CD4-positive, alpha-beta T cell (primary cell): ENCODE measurements at regions not wholly inside any gene's neighbourhood (a gene's known extent, or its start where the extent isn't known, plus 50 kb on each side); places are given as distances from the start of the nearest gene placed in this dataset.

Source experiments
- ATAC-seq: fragments of 200-7000 bp; cut with Tn5 transposase; one replicate; pipeline ENCODE4 v1.10.0; 2022; ENCODE audit warnings: mild to moderate bottlenecking; ENCODE audit not compliant: poor library complexity
- CTCF ChIA-PET: fragments of 350-600 bp; sonication (Branson Sonifier 250); formaldehyde crosslinking; loops from one replicate; lab custom pipeline; 2021; ENCODE audit warnings: antibody characterized with exemption, inconsistent platforms; lab: Charles Lee
- POLR2A ChIA-PET: fragments of 350-600 bp; sonication (Branson Sonifier 250); formaldehyde crosslinking; loops from one replicate; lab custom pipeline; 2021; ENCODE audit warnings: antibody characterized with exemption, inconsistent platforms; lab: Charles Lee
- DNase-seq, 14 experiments: peaks; one replicate each; pipeline ENCODE4 v3.0.0-alpha.2; 2013 to 2020; ENCODE audit warnings: mixed read lengths in 2 of 14
- H3K27ac ChIP-seq, 2 donors: one replicate each; pipeline versions ENCODE4 v1.5.1 to v1.7.0; 2013; ENCODE audit warnings: low read length in 2 of 2, low read depth in 1 of 2, mild to moderate bottlenecking in 1 of 2
- H3K27me3 ChIP-seq, 2 experiments: 1 replicate in 1 of 2; 2 replicates in 1 of 2; pipeline versions ENCODE4 v1.6.1 to v1.7.0; 2013; ENCODE audit warnings: low read length in 2 of 2, control low read depth in 1 of 2, mild to moderate bottlenecking in 1 of 2, moderate library complexity in 1 of 2; ENCODE audit not compliant: insufficient read depth in 2 of 2, control insufficient read depth in 1 of 2
- H3K36me3 ChIP-seq: one replicate; pipeline ENCODE4 v1.6.1; 2013; ENCODE audit warnings: low read length, control low read depth; ENCODE audit not compliant: insufficient read depth
- H3K4me1 ChIP-seq: one replicate; pipeline ENCODE4 v1.6.1; 2013; ENCODE audit warnings: low read length, control low read depth; ENCODE audit not compliant: insufficient read depth
- H3K4me3 ChIP-seq: one replicate; pipeline ENCODE4 v1.5.1; 2013; ENCODE audit warnings: mild to moderate bottlenecking, low read length, moderate library complexity
- H3K9me3 ChIP-seq, 2 experiments: 1 replicate in 1 of 2; 2 replicates in 1 of 2; pipeline versions ENCODE4 v1.6.1 to v1.7.0; 2013; ENCODE audit warnings: low read length in 2 of 2, mild to moderate bottlenecking in 2 of 2, control low read depth in 1 of 2, moderate library complexity in 1 of 2; ENCODE audit not compliant: control insufficient read depth in 1 of 2, insufficient read depth in 1 of 2
- H3K27ac Mint-ChIP-seq: one replicate; pipeline ENCODE4 v1.8.0; 2020; ENCODE audit warnings: mixed read lengths
- H3K27me3 Mint-ChIP-seq: one replicate; pipeline ENCODE4 v1.8.0; 2021; ENCODE audit warnings: mixed read lengths
- H3K36me3 Mint-ChIP-seq: one replicate; pipeline ENCODE4 v1.8.0; 2021; ENCODE audit warnings: low read depth, mixed read lengths
- H3K4me1 Mint-ChIP-seq: one replicate; pipeline ENCODE4 v1.8.0; 2021; ENCODE audit warnings: low read depth, mixed read lengths
- H3K4me3 Mint-ChIP-seq: one replicate; pipeline ENCODE4 v1.8.0; 2020; ENCODE audit warnings: mild to moderate bottlenecking, mixed read lengths
- H3K9me3 Mint-ChIP-seq: one replicate; pipeline ENCODE4 v1.8.0; 2020; ENCODE audit warnings: mixed read lengths
- intact Hi-C, 2 experiments: fragments of 100-400 bp; cut with DNase I in 1 of 2; cut with micrococcal nuclease in 1 of 2; formaldehyde crosslinking; loops; one replicate each; pipeline versions ENCODE4 v1.15.1 to v1.9.0; 2023 to 2025; cut with DNase I, micrococcal nuclease
- TF ChIP-seq, protein P1 (sequence below): fragments of 200-600 bp; IDR thresholded peaks from one replicate; pipeline ENCODE4 v1.8.0; 2022; ENCODE audit warnings: antibody characterized with exemption, mild to moderate bottlenecking

DNA sequence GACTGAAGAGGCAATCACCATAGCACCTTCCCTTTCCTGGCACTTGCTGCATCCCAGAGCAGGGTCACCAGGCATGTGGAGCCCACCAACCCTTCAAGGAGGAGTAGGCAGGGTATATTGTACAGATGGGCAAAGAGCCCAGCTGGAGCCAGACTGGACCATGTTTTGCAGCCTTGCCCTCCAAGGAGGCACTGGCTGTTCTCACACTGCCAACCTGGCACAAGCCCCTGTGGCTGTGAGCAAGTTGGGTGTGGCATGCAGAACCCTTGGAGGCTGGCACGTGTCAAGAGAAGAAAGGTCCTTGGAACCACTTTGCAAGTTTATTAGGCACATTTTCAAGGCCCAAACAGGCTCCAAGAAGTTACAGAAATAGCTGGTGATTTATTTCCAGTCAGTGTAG, 146.4 kb downstream of the FOXD2 start:
- peaks cover 60% of the 10 kb centered on the region for H3K27me3 Mint-ChIP-seq
- POLR2A ChIA-PET: no interaction called here
- DNase-seq: no peak

GRCh38 chr1:47585141-47585902, 147.5 kb downstream of the FOXD2 start:
- Mint-ChIP-seq H3K27me3 (peaks cover 50% of the 10 kb centered on the region), H3K27ac (no peak overlapping the region), H3K9me3 (no peaks in the 10 kb centered on the region), H3K4me3 (no peak overlapping the region), H3K36me3 (no peaks in the 10 kb centered on the region), H3K4me1 (no peaks in the 10 kb centered on the region)
- no peaks in the 10 kb centered on the region for H3K36me3 ChIP-seq
- ChIA-PET POLR2A (no interaction called here), CTCF (no interaction called here)
- H3K9me3 ChIP-seq: peaks cover 0 to 3% of the 10 kb centered on the region in 2 experiments
- intact Hi-C loops: no loop called here
- no peaks in the 10 kb centered on the region for H3K4me1 ChIP-seq
- no peak for DNase-seq
- no peak for ATAC-seq
- TF ChIP-seq, protein P1, sequence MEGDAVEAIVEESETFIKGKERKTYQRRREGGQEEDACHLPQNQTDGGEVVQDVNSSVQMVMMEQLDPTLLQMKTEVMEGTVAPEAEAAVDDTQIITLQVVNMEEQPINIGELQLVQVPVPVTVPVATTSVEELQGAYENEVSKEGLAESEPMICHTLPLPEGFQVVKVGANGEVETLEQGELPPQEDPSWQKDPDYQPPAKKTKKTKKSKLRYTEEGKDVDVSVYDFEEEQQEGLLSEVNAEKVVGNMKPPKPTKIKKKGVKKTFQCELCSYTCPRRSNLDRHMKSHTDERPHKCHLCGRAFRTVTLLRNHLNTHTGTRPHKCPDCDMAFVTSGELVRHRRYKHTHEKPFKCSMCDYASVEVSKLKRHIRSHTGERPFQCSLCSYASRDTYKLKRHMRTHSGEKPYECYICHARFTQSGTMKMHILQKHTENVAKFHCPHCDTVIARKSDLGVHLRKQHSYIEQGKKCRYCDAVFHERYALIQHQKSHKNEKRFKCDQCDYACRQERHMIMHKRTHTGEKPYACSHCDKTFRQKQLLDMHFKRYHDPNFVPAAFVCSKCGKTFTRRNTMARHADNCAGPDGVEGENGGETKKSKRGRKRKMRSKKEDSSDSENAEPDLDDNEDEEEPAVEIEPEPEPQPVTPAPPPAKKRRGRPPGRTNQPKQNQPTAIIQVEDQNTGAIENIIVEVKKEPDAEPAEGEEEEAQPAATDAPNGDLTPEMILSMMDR: no peak
- peaks cover 13 to 26% of the 10 kb centered on the region in 2 experiments for H3K27me3 ChIP-seq
- H3K4me3 ChIP-seq: no peak overlapping the region
- no peak overlapping the region for H3K27ac ChIP-seq

More for the DNA sequence above, 146.4 kb downstream of the FOXD2 start:
- H3K36me3 ChIP-seq: no peaks in the 10 kb centered on the region
- Mint-ChIP-seq H3K9me3 (no peaks in the 10 kb centered on the region), H3K4me1 (no peaks in the 10 kb centered on the region), H3K4me3 (no peak overlapping the region), H3K36me3 (no peaks in the 10 kb centered on the region), H3K27ac (no peak overlapping the region)
- H3K4me3 ChIP-seq: no peak overlapping the region
- TF ChIP-seq, protein P1: no peak
- CTCF ChIA-PET: no interaction called here
- intact Hi-C loops: no loop called here
- no peak overlapping the region for H3K27ac ChIP-seq
- peaks cover 15 to 19% of the 10 kb centered on the region in 2 experiments for H3K27me3 ChIP-seq
- no peaks in the 10 kb centered on the region for H3K4me1 ChIP-seq
- no peak for ATAC-seq
- H3K9me3 ChIP-seq: peaks cover 0 to 3% of the 10 kb centered on the region in 2 experiments

DNA sequence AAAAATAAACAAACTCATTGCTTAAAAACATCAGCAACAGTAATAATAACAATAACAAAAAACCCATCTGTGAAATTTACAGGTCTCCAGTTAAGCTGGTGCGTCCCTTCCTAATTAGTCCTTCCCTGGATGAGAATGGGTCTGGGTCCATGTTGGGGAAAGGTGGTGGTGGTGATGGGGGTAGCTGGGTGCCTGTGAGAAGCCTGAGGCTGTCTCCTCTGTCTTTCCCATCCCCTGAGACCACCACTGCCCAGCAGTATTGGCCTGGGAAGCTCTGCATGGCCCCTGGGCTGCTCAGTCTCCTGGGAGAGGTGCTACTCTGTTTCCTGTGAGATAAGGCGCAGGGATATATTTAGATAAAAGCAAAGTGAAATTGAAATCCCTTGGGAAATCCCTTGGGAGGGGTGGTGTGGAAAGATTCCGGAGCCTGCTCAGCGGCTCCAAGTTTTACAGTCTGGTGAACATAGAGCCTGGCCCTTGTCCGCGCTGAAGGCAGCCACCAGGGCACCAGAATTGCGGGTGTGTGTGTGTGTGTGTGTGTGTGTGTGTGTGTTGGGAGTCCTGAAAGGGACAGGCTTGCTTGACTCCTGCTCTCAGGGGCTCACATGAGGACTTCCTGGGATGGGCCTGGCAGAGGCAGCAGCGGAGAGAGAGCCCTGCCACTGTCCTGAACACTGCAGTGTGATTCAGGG, 150.2 kb downstream of the FOXD2 start:
- peaks cover 42% of the 10 kb centered on the region for H3K27me3 Mint-ChIP-seq
- CTCF ChIA-PET: no interaction called here
- POLR2A ChIA-PET: no interaction called here

More for the DNA sequence above, 150.2 kb downstream of the FOXD2 start:
- Mint-ChIP-seq H3K36me3 (no peaks in the 10 kb centered on the region), H3K4me1 (no peaks in the 10 kb centered on the region), H3K27ac (no peak overlapping the region), H3K4me3 (no peak overlapping the region), H3K9me3 (no peaks in the 10 kb centered on the region)
- no peak for ATAC-seq
- H3K27me3 ChIP-seq: peaks cover 22 to 36% of the 10 kb centered on the region in 2 experiments
- DNase-seq: no peak
- no peak overlapping the region for H3K4me3 ChIP-seq
- H3K4me1 ChIP-seq: no peaks in the 10 kb centered on the region
- H3K9me3 ChIP-seq: peaks cover 0 to 10% of the 10 kb centered on the region in 2 experiments
- TF ChIP-seq, protein P1: no peak
- H3K36me3 ChIP-seq: no peaks in the 10 kb centered on the region
- intact Hi-C loops: no loop called here
- no peak overlapping the region for H3K27ac ChIP-seq
